CD14-positive monocyte (primary cell): ENCODE measurements at regions not wholly inside any gene's neighbourhood (a gene's known extent, or its start where the extent isn't known, plus 50 kb on each side); places are given as distances from the start of the nearest gene placed in this dataset.

ENCODE experiments used
- DNase-seq, 3 donors: peaks; one replicate each; pipeline ENCODE4 v3.0.0-alpha.2; 2011 to 2022
- H2AFZ ChIP-seq: 2 replicates; pipeline ENCODE4 v1.6.0; 2012; ENCODE audit warnings: mild to moderate bottlenecking, low read depth, low read length, inconsistent platforms; ENCODE audit not compliant: insufficient read depth, poor library complexity, severe bottlenecking
- H3K27ac ChIP-seq, 2 donors: 1 replicate in 1 of 2; 2 replicates in 1 of 2; pipeline ENCODE4 v1.5.1; 2012 to 2013; ENCODE audit warnings: low read length in 2 of 2, control low read depth in 1 of 2, inconsistent platforms in 1 of 2, low read depth in 1 of 2, mild to moderate bottlenecking in 1 of 2
- H3K27me3 ChIP-seq, 2 donors: one replicate each; pipeline versions ENCODE4 v1.6.0 to v1.6.1; 2011 to 2013; ENCODE audit warnings: low read length in 2 of 2; ENCODE audit not compliant: control insufficient read depth in 2 of 2, insufficient read depth in 2 of 2
- H3K36me3 ChIP-seq, 2 donors: replicated peaks in 1 of 2; 1 replicate in 1 of 2; 2 replicates in 1 of 2; pipeline versions ENCODE4 v1.5.1 to v1.6.1; 2012 to 2013; ENCODE audit warnings: low read length in 2 of 2, control low read depth in 1 of 2, inconsistent platforms in 1 of 2, mild to moderate bottlenecking in 1 of 2; ENCODE audit not compliant: insufficient read depth in 2 of 2, control insufficient read depth in 1 of 2
- H3K4me1 ChIP-seq, 2 donors: 1 replicate in 1 of 2; 2 replicates in 1 of 2; pipeline versions ENCODE4 v1.5.1 to v1.6.1; 2012 to 2013; ENCODE audit warnings: low read length in 2 of 2, control low read depth in 1 of 2, inconsistent platforms in 1 of 2, mild to moderate bottlenecking in 1 of 2, moderate library complexity in 1 of 2; ENCODE audit not compliant: insufficient read depth in 2 of 2, control insufficient read depth in 1 of 2
- H3K4me2 ChIP-seq: replicated peaks from 2 replicates; pipeline ENCODE3; 2012; ENCODE audit warnings: low read length, moderate library complexity, mild to moderate bottlenecking; ENCODE audit not compliant: poor library complexity, severe bottlenecking; ENCODE audit errors: extremely low read depth
- H3K4me3 ChIP-seq, 3 experiments: fragments of 200-600 bp in 1 of 3; sonication (generic) in 1 of 3; replicated peaks in 1 of 3; 1 replicate in 2 of 3; 2 replicates in 1 of 3; pipeline ENCODE4 v1.5.1; 2011 to 2013; ENCODE audit warnings: low read length in 3 of 3, mild to moderate bottlenecking in 3 of 3, control low read depth in 2 of 3, low read depth in 2 of 3, inconsistent platforms in 1 of 3, moderate library complexity in 1 of 3
- H3K79me2 ChIP-seq: 2 replicates; pipeline ENCODE4 v1.6.0; 2012; ENCODE audit warnings: mild to moderate bottlenecking, control low read depth, inconsistent platforms, low read length, moderate library complexity; ENCODE audit not compliant: insufficient read depth
- H3K9ac ChIP-seq: 2 replicates; pipeline ENCODE4 v1.6.0; 2017; ENCODE audit warnings: low read length, mild to moderate bottlenecking; ENCODE audit not compliant: insufficient read depth, poor library complexity, severe bottlenecking
- H3K9me3 ChIP-seq, 2 donors: replicated peaks in 1 of 2; 1 replicate in 1 of 2; 2 replicates in 1 of 2; pipeline versions ENCODE4 v1.5.1 to v1.6.1; 2012 to 2013; ENCODE audit warnings: low read length in 2 of 2, control low read depth in 1 of 2; ENCODE audit not compliant: control insufficient read depth in 1 of 2, insufficient read depth in 1 of 2
- H4K20me1 ChIP-seq: 2 replicates; pipeline ENCODE4 v1.6.0; 2012; ENCODE audit warnings: mild to moderate bottlenecking, low read length, control low read depth, moderate library complexity; ENCODE audit not compliant: insufficient read depth
- H3K27ac Mint-ChIP-seq, 7 donors: one replicate each; pipeline ENCODE4 v1.8.0; 2020; ENCODE audit warnings: mild to moderate bottlenecking in 7 of 7, mixed read lengths in 7 of 7, moderate library complexity in 6 of 7, inconsistent platforms in 2 of 7
- H3K27me3 Mint-ChIP-seq, 3 donors: one replicate each; pipeline ENCODE4 v1.8.0; 2021 to 2022; ENCODE audit warnings: low read depth in 3 of 3, mild to moderate bottlenecking in 3 of 3, mixed read lengths in 3 of 3, moderate library complexity in 3 of 3, inconsistent platforms in 1 of 3
- H3K36me3 Mint-ChIP-seq, 2 donors: one replicate each; pipeline ENCODE4 v1.8.0; 2020; ENCODE audit warnings: mixed read lengths in 2 of 2, inconsistent platforms in 1 of 2, mild to moderate bottlenecking in 1 of 2
- H3K4me1 Mint-ChIP-seq: one replicate; pipeline ENCODE4 v1.8.0; 2020; ENCODE audit warnings: mild to moderate bottlenecking, mixed read lengths
- H3K4me3 Mint-ChIP-seq, 2 donors: one replicate each; pipeline ENCODE4 v1.8.0; 2020; ENCODE audit warnings: mild to moderate bottlenecking in 2 of 2, mixed read lengths in 2 of 2, moderate library complexity in 1 of 2
- H3K9me3 Mint-ChIP-seq, 7 donors: one replicate each; pipeline ENCODE4 v1.8.0; 2020 to 2022; ENCODE audit warnings: mixed read lengths in 7 of 7, mild to moderate bottlenecking in 6 of 7, moderate library complexity in 6 of 7, inconsistent platforms in 2 of 7
- CTCF ChIP-seq: fragments of 200-600 bp; IDR thresholded peaks from one replicate; pipeline ENCODE4 v1.8.0; 2022; ENCODE audit warnings: antibody characterized with exemption, mild to moderate bottlenecking
- WGBS: methylation state at CpG from one replicate; pipeline ENCODE4 v1.1.5; 2013; ENCODE audit warnings: missing lambda C conversion rate; ENCODE audit not compliant: insufficient coverage; 5-methylcytosine and 5-hydroxymethylcytosine counted together
- intact Hi-C, 2 donors: fragments of 100-400 bp; cut with micrococcal nuclease; formaldehyde crosslinking; loops; one replicate each; pipeline versions ENCODE4 v1.15.0 to v1.15.1; 2023

- DNase-seq, result no peak
- TF ChIP-seq CTCF, result no peak
- 50% methylated on average over 2 of the region's 4 CpGs for WGBS
- Histone ChIP-seq H3K4me3 (no peak overlapping the region), H3K4me2 (no peak overlapping the region), H3K9me3 (peaks cover 6 to 11% of the 10 kb centered on the region in 2 donors), H3K4me1 (peaks cover 55 to 62% of the 10 kb centered on the region in 2 donors), H2AFZ (no peak overlapping the region), H3K9ac (no peak overlapping the region), H3K36me3 (no peaks in the 10 kb centered on the region), H4K20me1 (no peaks in the 10 kb centered on the region), H3K27me3 (no peaks in the 10 kb centered on the region), H3K79me2 (no peaks in the 10 kb centered on the region), H3K27ac (no peak overlapping the region)
- H3K4me3 Mint-ChIP-seq, result no peak overlapping the region
- H3K27ac Mint-ChIP-seq, result no peak overlapping the region
- peaks cover 2 to 5% of the 10 kb centered on the region in 2 donors for H3K36me3 Mint-ChIP-seq
- H3K27me3 Mint-ChIP-seq, result peaks cover 0 to 2% (median 1%) of the 10 kb centered on the region in 3 donors
- peaks cover 66% of the 10 kb centered on the region for H3K4me1 Mint-ChIP-seq
- H3K9me3 Mint-ChIP-seq, result peaks cover 3 to 13% (median 7%) of the 10 kb centered on the region in 7 donors
- intact Hi-C loops, result loop anchor here in 1 of 2 donors (10.0 kb wide), 1 partner anchor 148 kb away; no protein-coding TSS in a partner anchor
Measured at GRCh38 chr2:43123028-43123427, 103.4 kb downstream of the ZFP36L2 start.

GRCh38 chr2:43121580-43122314 lies 104.7 kb downstream of the ZFP36L2 start:
- peaks cover 2 to 5% of the 10 kb centered on the region in 2 donors for H3K36me3 Mint-ChIP-seq
- H3K9me3 Mint-ChIP-seq, result peaks cover 3 to 10% (median 7%) of the 10 kb centered on the region in 7 donors
- peaks cover 0 to 2% (median 1%) of the 10 kb centered on the region in 3 donors for H3K27me3 Mint-ChIP-seq
- no peaks in the 10 kb centered on the region for H3K27me3 ChIP-seq
- no peak overlapping the region for H3K27ac Mint-ChIP-seq
- peaks cover 6 to 11% of the 10 kb centered on the region in 2 donors for H3K9me3 ChIP-seq
- intact Hi-C loops, result loop anchor here in 1 of 2 donors (10.0 kb wide), 1 partner anchor 147 kb away; no protein-coding TSS in a partner anchor
- no peak overlapping the region for H3K4me3 Mint-ChIP-seq
- no peak overlapping the region for H3K4me2 ChIP-seq
- WGBS, result 86% methylated on average over 3 of the region's 4 CpGs
- peaks cover 49 to 62% of the 10 kb centered on the region in 2 donors for H3K4me1 ChIP-seq
- peaks cover 67% of the 10 kb centered on the region for H3K4me1 Mint-ChIP-seq
- DNase-seq, result no peak
- TF ChIP-seq CTCF, result no peak
- H3K9ac ChIP-seq, result no peak overlapping the region
- H3K36me3 ChIP-seq, result no peaks in the 10 kb centered on the region
- no peak overlapping the region for H3K4me3 ChIP-seq
- no peaks in the 10 kb centered on the region for H4K20me1 ChIP-seq
- no peak overlapping the region for H3K27ac ChIP-seq
- H3K79me2 ChIP-seq, result no peaks in the 10 kb centered on the region
- H2AFZ ChIP-seq, result no peak overlapping the region
